VCaP (cell line): ENCODE measurements at regions not wholly inside any gene's neighbourhood (a gene's known extent, or its start where the extent isn't known, plus 50 kb on each side); places are given as distances from the start of the nearest gene placed in this dataset.
"Not testable (repeated sequence)": the region's sequence is repeated elsewhere in the genome, so short reads cannot be mapped to it uniquely, and the experiment has no call there.

Experiments
- H3K27ac ChIP-seq: fragments of 450-650 bp; 2 replicates; pipeline ENCODE4 v1.5.1; 2017
- TF ChIP-seq, protein P1 (sequence below): fragments of 450-650 bp; conservative IDR thresholded peaks from 2 replicates; pipeline ENCODE4 v1.5.1; 2017; ENCODE audit warnings: mild to moderate bottlenecking, moderate library complexity

DNA sequence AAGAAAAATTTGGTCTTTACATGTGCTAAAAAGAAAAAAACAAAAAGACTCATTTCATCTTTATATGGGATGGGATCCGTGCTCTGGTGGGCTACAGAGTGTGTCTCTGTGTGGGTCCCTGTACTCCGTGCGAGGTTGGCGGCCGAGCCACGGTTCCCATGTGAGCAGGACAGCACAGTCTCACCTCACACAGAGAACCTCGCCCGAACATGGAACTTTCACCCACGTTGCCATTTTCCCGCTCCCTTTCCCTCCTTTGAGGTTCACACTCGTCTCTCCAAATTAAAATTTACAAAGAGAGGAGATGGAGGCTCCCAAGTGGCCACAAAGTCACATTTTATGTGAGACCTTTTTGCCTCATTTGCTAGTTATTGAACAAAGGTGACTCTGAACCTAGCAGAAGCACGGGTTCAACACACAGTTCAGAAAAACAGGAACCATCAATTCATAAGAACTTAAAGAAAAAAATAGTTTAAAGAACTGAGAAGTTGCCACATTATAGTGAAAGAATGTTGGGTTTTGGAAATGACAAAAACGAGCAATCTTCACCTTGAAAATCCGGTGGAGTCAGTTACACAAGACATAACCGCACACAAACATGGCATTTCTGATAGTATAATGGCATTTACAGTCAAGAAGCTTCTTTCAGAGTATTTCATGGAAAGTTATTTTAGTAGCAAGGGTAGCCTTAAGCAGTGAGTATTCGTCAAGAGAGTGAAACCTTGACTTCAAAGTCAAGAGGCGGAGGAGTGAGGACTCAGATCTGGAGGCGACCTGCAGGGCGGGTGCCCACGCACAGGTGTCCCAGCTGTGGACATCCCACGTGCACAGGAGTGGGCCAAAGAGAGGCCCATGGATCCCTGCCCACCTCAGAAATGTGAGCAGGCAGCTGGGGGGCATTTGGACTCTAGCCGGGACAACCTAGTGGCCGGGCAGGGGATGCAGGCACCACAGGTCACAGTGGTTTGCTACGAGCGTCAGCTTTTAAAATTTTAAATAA, 277.2 kb upstream of the PLGLB2 start:
- H3K27ac ChIP-seq, result not testable (repeated sequence)

DNA sequence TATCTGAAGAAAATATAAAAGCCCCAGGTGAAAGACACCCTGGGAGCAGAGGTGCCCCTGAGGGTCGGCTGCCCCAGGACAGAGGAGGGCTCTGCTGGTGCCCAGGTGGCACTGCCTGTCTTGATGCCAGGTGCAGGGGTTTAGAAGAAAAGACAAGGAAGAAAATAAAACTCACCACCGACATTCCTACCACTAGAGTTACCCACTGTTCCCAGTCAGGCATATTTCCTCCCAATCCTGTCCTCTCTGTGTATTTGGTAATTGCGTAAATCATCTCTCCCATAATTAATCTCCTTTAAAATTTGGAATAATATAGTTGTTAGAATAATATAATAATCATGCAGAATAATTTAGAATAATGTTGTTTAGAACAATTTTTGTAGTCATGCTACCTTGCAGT, 276.4 kb upstream of the PLGLB2 start:
- H3K27ac ChIP-seq, result not testable (repeated sequence)

DNA sequence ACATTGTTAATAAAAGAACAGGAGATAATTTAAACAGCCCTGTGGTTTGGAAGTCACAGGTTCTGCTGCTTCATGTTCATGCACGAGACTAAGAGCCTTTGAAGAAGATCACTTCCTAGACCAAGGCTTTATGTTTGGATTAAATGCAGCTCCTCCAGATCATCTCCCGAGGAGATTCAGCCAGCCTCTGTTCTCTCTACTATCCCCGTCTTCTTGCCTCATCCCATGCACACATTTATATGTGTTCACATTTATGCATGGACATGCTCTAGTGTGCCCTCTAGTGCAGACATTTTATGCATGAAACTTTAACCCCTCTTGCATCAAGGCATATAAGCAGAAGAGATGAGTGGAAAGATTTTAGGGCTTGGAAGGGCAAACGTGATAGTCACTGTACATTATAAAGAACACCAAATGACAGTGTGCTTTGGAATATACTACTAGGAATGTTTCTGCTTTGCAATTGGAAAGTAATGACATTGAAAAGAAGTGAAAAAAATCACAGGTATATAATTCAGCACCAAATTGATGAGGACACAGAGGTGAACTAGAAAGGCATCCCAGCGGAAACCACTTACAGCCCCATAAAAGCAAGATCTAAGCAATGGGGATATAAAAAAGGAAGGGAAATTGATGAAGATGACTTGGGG, 271.5 kb upstream of the PLGLB2 start:
- TF ChIP-seq, protein P1, sequence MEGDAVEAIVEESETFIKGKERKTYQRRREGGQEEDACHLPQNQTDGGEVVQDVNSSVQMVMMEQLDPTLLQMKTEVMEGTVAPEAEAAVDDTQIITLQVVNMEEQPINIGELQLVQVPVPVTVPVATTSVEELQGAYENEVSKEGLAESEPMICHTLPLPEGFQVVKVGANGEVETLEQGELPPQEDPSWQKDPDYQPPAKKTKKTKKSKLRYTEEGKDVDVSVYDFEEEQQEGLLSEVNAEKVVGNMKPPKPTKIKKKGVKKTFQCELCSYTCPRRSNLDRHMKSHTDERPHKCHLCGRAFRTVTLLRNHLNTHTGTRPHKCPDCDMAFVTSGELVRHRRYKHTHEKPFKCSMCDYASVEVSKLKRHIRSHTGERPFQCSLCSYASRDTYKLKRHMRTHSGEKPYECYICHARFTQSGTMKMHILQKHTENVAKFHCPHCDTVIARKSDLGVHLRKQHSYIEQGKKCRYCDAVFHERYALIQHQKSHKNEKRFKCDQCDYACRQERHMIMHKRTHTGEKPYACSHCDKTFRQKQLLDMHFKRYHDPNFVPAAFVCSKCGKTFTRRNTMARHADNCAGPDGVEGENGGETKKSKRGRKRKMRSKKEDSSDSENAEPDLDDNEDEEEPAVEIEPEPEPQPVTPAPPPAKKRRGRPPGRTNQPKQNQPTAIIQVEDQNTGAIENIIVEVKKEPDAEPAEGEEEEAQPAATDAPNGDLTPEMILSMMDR, result 0 out of 2 replicates have a peak, but pooled peaks have one; percentile 16
- H3K27ac ChIP-seq, result not testable (repeated sequence)

DNA sequence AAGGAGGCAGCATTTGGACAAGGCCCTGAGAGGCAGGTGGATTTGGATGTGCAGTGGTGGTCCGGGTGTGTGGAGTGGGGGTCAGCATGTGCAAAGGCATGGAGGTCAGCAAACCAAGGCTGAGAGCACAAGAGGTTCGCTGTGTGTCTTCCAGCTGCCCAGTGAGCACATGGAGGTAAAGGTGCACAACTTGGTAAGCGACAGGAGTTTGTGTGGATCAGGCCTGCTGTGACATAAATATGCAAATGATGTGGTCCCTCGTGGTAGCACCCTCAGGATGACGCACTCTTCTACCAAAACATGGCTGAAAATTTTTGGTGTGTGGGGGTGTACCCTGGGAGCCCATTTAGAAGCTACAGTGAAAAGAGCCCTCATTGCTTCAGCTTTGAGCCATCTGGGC, 271.0 kb upstream of the PLGLB2 start:
- H3K27ac ChIP-seq, result not testable (repeated sequence)

DNA sequence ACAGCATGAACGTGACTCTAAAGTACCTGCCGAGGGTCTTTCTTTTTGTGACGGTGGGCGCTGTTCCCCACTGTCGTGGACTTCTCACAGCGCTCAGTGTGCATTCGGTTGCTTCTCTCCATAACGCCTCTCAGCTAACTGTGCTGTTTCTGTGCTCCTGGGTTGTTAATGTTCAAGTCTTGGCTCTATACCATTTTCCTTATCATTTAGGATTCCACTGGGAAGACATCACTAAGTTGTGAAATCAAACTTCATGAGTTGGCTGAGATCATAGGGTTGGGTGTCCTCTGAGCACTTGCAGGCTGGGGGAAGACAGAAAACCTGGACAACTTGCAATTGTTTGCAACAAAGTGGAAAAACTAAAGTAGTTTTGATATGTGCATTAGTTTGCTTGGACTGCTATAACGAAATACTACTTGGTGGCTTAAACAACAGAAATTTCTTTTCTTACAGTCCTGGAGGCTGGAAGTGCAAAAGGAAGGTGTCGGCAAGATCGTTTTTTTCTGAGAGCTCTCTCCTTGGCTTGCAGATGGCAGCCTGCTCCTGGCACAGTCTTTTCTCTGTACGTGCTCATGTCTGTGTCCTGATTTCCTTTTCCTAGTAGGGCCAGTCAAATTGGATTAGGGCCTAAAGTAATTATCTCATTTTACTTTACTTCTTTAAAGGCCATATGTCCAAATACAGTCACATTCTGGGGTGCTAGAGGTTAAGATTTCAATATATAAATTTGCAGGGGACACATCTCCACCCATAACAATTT, 270.0 kb upstream of the PLGLB2 start:
- not testable (repeated sequence) for H3K27ac ChIP-seq

DNA sequence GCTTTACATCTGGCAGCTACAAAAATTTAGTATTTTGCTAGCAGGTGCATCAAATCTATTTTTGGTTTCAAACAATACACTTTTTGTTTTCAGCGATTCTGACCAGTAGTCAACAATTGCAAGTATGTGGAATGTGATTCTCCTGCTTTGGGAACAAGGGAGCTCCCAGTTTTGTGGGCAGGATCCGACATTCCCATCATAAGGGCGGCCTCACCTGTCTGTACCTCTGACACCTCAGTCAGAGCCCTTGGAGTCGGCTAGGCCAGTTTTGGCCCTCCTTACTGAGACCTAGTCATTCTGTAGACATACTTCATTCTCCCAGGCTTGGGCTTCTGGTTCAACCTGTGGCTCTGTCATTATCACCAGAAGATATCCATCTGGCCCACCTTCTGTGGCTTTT, 269.0 kb upstream of the PLGLB2 start:
- not testable (repeated sequence) for H3K27ac ChIP-seq

DNA sequence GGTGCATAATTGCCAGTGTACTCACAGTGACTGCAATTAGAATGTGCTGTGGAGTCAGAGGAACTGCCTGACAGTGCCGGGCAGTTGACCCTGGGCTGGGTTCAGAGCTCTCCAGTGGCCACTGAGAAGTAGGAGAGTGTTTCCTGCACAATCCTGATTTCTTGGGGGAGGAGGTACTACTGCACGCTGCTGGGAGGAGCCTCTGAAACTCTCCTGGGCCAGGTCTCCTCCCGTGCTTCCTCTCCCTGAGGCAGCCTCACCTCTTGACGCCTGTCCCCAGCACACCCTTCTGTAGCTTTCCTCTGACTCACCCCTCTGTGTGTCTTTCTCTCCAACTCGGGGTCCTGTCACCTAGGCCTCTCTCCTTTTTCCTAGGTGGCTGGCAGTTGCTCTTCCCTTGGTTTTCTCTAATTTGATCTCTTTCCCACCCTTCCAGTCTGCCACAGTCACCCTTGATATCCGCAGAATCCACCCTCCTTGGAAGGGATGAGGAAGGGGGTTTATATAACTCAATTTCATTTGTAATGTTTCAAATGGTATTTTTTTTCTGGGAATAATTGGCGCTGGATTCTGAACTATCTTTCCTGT, 264.7 kb upstream of the PLGLB2 start:
- H3K27ac ChIP-seq, result not testable (repeated sequence)

DNA sequence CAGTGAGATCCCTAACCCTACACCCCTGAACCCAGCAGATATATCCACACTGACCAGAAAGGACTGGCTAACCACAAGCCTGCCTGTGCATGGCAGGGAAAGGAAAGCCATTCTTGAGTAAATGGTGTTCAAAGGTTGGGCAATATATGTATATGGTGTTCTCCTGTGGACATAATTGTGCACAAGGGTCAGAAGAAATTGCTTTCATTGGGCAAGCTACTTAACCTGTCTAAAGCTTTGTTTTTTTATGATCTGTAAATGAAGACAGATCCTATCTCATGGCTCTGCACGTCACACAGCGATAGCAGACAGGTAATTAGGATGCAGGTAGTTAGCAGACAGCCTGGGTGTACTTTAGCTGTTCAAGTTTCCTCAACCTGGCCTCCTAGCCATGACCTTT, 263.5 kb upstream of the PLGLB2 start:
- H3K27ac ChIP-seq, result not testable (repeated sequence)

DNA sequence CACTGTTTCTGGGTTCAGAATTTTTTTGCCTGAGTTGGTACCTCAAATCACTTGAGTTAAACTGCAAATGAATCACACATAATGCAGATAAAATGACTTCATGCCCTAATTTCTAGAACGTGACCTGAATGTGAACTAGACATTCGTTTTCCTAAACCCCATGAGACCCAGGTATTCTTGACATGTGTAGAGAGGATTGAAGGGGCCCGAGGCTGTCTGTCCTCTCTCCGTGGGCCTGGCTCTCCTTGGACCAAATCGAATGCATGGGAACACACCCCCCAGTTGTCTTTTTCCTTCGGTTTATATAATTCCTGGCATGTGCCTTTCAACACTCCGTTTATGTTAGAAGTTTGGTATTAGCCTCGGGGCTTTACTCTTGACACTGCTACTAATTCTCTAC, 262.4 kb upstream of the PLGLB2 start:
- not testable (repeated sequence) for H3K27ac ChIP-seq

DNA sequence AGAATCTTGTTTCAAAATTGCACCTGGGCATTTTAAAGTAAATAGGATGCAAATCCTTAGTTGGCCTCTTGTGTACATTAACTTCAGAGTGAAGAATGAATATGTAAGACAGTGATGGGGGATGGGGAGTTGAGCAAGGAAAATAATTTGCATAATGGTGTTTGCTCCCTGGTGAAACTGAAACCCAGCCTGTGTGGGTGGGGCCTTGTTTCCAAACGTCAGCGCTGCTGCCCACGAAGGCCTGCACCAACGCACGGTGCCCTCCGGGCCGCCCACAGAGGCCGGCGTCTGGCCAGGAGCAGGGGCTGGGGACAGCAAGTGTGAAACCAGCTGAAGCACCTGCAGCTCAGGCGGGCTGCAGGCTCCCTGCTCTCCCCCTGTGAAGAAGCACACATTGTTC, 262.0 kb upstream of the PLGLB2 start:
- H3K27ac ChIP-seq, result not testable (repeated sequence)

DNA sequence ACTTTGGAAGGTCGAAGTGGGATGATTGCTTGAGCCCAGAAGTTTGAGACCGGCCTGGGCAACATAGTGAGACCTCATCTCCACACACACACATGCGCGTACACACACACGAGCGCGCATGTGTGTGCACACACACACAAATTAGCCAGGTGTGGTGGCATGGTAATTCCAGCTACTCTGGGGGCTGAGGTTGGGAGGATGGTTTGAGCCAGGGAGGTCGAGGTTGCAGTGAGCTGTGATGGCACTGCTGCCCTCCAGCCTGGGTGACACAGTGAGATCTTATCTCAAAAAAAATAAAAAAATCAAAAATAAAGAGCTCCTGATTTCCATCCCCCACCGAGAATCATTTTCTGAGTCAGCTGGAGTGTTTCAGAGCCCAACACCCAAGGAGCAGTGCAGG, 261.5 kb upstream of the PLGLB2 start:
- H3K27ac ChIP-seq, result not testable (repeated sequence)

DNA sequence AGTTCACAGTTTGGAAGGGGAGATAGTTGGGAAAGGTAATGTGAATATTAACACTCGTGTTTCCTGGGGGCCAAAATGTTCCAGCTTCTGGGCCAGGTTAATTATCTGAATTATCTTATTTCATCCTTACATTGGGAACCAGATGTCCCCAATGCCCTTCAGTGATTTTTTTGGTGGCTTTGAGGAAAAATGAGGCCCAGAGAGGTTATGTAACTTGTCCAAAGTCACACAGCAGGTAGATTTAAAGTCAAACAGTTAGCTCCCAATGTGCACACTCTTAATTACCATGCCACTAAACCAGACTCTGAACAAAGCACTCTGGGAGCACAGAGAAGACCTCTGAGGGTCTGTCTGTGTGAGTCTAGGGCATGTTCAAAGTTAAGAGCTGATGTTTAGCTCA, 259.9 kb upstream of the PLGLB2 start:
- H3K27ac ChIP-seq, result not testable (repeated sequence)

DNA sequence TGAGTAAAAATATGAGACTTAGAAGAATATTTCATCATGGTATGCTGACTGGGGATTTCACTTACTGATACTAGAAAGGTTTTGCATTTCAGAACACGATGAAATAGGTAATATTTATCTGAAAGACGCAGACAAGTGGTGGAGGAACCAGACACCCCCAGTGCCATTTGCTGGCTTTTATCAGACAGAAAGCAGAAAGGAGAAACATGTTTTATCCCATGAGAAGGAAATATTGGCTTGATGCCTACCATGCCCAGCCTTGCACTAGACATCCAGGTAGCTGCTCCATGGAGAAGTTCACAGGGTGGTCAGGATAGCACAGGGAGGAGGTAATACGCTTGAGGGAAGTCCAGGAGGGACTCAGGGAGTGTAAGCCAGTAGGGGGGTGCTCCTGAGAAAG, 258.9 kb upstream of the PLGLB2 start:
- not testable (repeated sequence) for H3K27ac ChIP-seq

DNA sequence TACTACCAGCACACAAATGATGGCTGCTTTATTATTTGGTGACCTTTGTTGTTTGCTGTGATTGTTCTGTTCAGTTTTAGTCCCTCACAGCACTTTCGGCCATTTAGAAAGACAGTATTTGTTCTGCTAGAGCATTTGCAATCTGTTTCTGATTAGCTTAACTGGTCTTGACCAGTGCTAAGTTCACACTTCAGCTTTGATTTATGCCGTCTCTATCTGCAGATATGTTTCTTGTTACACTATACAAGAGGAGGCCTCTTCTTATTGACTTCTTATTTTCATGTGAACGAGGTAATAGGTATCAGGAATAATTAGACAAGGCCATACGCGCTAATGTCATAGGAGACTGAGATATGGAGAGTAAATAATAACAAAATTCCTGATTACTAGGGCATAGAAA, 253.0 kb upstream of the PLGLB2 start:
- H3K27ac ChIP-seq, result not testable (repeated sequence)

DNA sequence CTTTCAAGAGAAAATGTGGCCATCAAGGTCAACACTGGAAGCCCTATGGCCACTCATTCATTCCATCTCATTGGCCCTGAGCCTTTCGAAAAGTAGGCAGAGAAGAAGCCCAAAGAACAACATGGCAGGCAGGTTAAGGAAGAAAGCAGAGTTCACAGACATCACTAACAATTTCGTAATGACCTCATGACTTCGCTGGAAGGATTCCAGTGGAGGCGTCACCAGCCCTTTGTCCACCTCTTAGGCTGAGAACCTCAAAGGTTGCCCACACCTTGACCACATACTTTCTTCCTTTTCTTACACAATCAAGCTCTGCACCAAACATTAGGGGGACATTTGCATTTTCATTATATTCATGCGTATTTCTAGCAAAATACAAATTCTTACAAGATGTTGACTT, 252.4 kb upstream of the PLGLB2 start:
- H3K27ac ChIP-seq, result not testable (repeated sequence)

DNA sequence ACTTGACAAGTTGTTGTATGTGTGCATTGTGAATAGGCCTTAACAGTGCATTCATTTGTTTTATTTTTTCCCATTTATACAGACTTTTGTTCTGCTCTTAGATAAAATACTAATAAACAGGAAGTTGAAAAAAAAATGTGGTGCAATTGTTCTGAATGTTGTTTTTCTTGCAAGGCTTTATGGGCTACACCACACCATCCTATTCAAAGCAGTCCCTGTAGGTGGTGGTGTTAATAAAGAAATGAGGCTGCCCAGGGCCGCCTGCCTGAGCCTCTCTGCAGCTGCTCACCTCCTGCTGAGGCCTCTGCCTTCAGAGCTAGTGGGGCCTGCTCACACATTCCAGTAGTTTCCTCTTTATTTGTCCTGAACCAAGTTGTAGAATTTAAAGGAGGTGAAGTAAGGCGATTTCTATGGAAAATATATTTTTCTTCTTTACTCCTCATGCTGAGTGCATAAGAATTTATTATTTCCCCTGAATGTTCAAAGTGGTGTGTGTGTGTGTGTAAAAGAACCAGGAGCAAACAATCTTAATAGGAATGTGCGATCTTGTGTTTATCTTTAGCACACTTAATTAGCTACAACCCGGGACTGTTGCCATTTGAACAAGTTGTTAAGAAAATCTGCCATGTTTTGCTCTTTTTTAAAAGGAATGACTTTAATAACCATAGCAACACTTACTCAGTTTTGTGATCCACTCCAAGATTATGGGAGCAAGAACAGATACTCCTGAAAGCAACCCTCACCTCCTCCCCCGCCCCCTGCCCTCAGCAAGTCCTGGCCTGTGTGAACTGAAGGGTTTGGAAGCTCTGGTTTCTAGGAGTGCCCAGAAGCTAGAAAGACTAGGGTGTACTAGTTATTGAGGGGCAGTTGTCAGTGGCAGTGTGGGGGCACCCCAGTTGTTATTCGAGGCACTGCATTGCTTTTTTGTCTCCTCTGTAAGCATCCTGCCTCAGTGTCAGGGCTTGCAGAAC, 251.6 kb upstream of the PLGLB2 start:
- not testable (repeated sequence) for H3K27ac ChIP-seq

DNA sequence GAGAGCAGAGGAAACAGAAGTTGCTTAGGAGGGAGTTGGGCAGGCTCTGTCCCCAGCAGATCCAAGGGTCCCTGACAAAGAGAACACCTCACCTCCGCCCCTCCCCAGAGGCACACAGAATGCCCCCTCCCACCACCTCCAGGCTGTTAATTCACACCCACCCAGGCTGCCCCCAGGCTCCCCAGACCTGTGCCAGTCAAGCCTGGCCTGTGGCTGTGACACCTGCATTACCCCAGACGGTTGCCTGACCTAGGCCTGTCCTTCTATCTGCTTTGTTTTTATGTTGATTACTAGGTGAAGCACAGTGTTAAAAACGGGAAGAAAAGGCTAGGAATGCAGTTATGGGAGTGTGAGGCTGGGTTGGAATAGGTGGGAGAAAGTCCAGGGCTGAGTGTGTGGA, 250.8 kb upstream of the PLGLB2 start:
- not testable (repeated sequence) for H3K27ac ChIP-seq

DNA sequence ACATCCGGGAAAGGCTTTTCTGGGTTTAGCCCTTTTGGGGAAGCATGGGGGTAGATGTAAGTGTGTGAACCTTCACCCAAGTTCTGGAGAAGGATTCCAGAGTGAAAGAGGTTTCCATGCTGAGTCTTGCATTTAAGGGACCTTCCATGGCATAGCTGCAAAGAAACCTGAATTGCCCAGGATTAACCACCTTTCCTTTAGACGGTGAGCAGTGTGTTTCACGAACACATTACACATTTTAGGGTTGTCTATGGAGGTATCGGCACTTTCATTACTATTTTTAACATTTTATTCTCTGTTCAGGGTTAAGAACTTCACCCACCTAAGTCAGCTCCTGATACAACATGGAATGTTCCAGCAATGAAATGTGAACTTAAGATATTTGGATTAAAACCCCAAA, 250.2 kb upstream of the PLGLB2 start:
- H3K27ac ChIP-seq, result not testable (repeated sequence)

DNA sequence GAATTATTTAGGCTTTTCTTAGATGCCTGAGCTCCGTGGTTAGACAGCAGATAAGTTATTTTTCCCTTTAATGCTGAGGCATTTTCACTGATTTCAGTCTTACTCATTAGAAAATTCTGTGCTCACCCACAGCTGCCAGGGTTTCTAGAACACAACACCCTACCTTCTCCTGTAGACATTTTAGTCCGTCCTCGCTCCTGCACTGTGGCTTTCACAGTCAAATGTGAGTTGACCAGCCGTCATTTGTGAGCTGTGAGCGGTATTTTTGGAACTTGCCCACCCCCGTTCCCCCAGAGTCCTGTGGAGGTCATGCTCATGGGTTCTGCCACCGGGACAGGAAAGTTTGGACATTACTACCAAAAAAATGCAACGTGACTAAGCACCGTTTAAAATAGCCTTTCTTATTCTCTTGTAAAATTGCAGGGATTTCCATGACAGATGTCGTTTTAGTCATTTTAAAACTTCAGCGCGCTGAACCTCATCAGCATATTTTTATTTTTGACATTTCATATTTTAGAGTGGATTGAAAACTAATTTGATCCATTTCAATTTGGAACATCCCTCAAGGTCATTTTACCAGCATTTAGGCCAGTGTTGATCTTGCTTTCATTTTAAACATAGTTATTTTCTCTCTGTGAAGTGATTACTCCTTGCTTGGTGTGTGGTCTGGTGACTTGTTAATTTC, 249.6 kb upstream of the PLGLB2 start:
- not testable (repeated sequence) for H3K27ac ChIP-seq
